GM21786 (cell line): ENCODE measurements at regions not wholly inside any gene's neighbourhood (a gene's known extent, or its start where the extent isn't known, plus 50 kb on each side); places are given as distances from the start of the nearest gene placed in this dataset.
"Not testable (repeated sequence)": the region's sequence is repeated elsewhere in the genome, so short reads cannot be mapped to it uniquely, and the experiment has no call there.

Experiments
- ATAC-seq: cut with Tn5 transposase; IDR thresholded peaks from one replicate; pipeline ENCODE4 v1.9.1; 2021; ENCODE audit not compliant: unreplicated experiment

GRCh38 chr1:146443088-146443870 lies 214.5 kb upstream of the NOTCH2NLA start:
- not testable (repeated sequence) for ATAC-seq

GRCh38 chr1:146438543-146438942 lies 209.7 kb upstream of the NOTCH2NLA start:
- not testable (repeated sequence) for ATAC-seq

- ATAC-seq, result not testable (repeated sequence)
These were observed 187.8 kb upstream of the NOTCH2NLA start for GRCh38 chr1:146416642-146417041.

GRCh38 chr1:146415017-146415416 lies 186.2 kb upstream of the NOTCH2NLA start:
- ATAC-seq, result not testable (repeated sequence)

GRCh38 chr1:146413911-146414310 lies 185.1 kb upstream of the NOTCH2NLA start:
- ATAC-seq, result not testable (repeated sequence)

GRCh38 chr1:146411923-146412322 lies 183.1 kb upstream of the NOTCH2NLA start:
- ATAC-seq, result not testable (repeated sequence)

- not testable (repeated sequence) for ATAC-seq
These were observed 181.1 kb upstream of the NOTCH2NLA start for GRCh38 chr1:146409817-146410441.

- ATAC-seq, result not testable (repeated sequence)
These were observed 180.4 kb upstream of the NOTCH2NLA start for GRCh38 chr1:146409116-146409801.

GRCh38 chr1:146401281-146401825 lies 172.5 kb upstream of the NOTCH2NLA start:
- not testable (repeated sequence) for ATAC-seq

GRCh38 chr1:146400173-146401121 lies 171.6 kb upstream of the NOTCH2NLA start:
- ATAC-seq, result not testable (repeated sequence)

GRCh38 chr1:146399225-146399624 lies 170.4 kb upstream of the NOTCH2NLA start:
- not testable (repeated sequence) for ATAC-seq

GRCh38 chr1:146396801-146397200 lies 168.0 kb upstream of the NOTCH2NLA start:
- not testable (repeated sequence) for ATAC-seq

GRCh38 chr1:146396242-146396641 lies 167.4 kb upstream of the NOTCH2NLA start:
- ATAC-seq, result not testable (repeated sequence)

- not testable (repeated sequence) for ATAC-seq
These were observed 165.0 kb upstream of the NOTCH2NLA start for GRCh38 chr1:146393796-146394195.

GRCh38 chr1:146393154-146393553 lies 164.3 kb upstream of the NOTCH2NLA start:
- not testable (repeated sequence) for ATAC-seq

- ATAC-seq, result not testable (repeated sequence)
These were observed 160.4 kb upstream of the NOTCH2NLA start for GRCh38 chr1:146389178-146389577.

- ATAC-seq, result peak; percentile 42
These were observed 159.1 kb upstream of the NOTCH2NLA start for GRCh38 chr1:146387750-146388469.

GRCh38 chr1:146386851-146387749 lies 158.3 kb upstream of the NOTCH2NLA start:
- ATAC-seq, result peak; percentile 95
